ENCODE measurements at regions not wholly inside any gene's neighbourhood (a gene's known extent, or its start where the extent isn't known, plus 50 kb on each side); places are given as distances from the start of the nearest gene placed in this dataset.

GRCh38 chr1:199704231-199704630, 323.3 kb upstream of the NR5A2 start:
- Histone ChIP-seq H3K4me3 (ENCODE audit: low read length in 2 of 2) (no peak overlapping the region), H3K4me1 (ENCODE audit: insufficient read depth, low read length) (no peaks in the 10 kb centered on the region), H3K27ac (ENCODE audit: low read depth, low read length) (no peak overlapping the region), H3K36me3 (ENCODE audit: insufficient read depth, low read length) (no peaks in the 10 kb centered on the region), H3K27me3 (ENCODE audit: insufficient read depth, low read length) (no peaks in the 10 kb centered on the region), H3K9me3 (ENCODE audit: control insufficient read depth in 1 of 2, low read length in 2 of 2) (no peaks in the 10 kb centered on the region)
- peaks cover 0 to 5% (median 3%) of the 10 kb centered on the region in 4 donors for H3K4me1 Mint-ChIP-seq
- H3K27me3 Mint-ChIP-seq = peaks cover 5 to 6% of the 10 kb centered on the region in 2 donors
- no peaks in the 10 kb centered on the region for H3K36me3 Mint-ChIP-seq
- intact Hi-C loops (cut with micrococcal nuclease) = no loop called here
- H3K4me3 Mint-ChIP-seq = no peak overlapping the region
- POLR2A ChIA-PET (ENCODE audit: partially characterized antibody) = no interaction called here
- no peaks in the 10 kb centered on the region for H3K9me3 Mint-ChIP-seq
- no peak for DNase-seq
- H3K27ac Mint-ChIP-seq = no peak overlapping the region
- CTCF ChIA-PET (ENCODE audit: partially characterized antibody) = no interaction called here

DNA sequence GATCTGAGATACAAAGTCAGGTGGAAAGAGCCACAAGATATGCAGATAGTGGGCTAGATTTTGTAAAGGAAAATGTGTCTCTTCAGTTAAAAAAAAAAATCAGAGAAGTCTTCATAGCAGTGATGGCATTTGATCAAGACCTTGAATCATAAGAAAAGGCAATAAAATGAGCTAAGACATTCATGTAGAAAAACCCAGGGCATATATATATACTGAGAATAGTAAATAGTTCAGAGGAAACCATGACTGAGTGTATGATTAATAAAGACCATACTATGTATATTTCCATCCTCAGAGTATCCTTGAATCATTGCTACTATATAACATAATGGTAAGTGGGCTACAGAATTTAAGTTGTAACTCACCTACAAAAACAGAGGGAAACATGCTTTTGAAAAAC, 321.7 kb upstream of the NR5A2 start:
- H3K4me1 Mint-ChIP-seq = peaks cover 0 to 2% (median 0%) of the 10 kb centered on the region in 4 donors
- H3K4me3 ChIP-seq (ENCODE audit: low read length in 2 of 2) = no peak overlapping the region
- peaks cover 0 to under 1% of the 10 kb centered on the region in 2 donors for H3K9me3 ChIP-seq (ENCODE audit: control insufficient read depth in 1 of 2, low read length in 2 of 2)
- no peak for DNase-seq
- peaks cover 0 to 13% (median 8%) of the 10 kb centered on the region in 8 donors for H3K9me3 Mint-ChIP-seq
- no peaks in the 10 kb centered on the region for H3K36me3 ChIP-seq (ENCODE audit: insufficient read depth, low read length)
- H3K36me3 Mint-ChIP-seq = no peaks in the 10 kb centered on the region
- H3K27me3 ChIP-seq (ENCODE audit: insufficient read depth, low read length) = no peaks in the 10 kb centered on the region
- ChIA-PET POLR2A (ENCODE audit: partially characterized antibody) (no interaction called here), CTCF (ENCODE audit: partially characterized antibody) (no interaction called here)
- H3K27me3 Mint-ChIP-seq = peaks cover 5 to 6% of the 10 kb centered on the region in 2 donors
- no peaks in the 10 kb centered on the region for H3K4me1 ChIP-seq (ENCODE audit: insufficient read depth, low read length)
- no peak overlapping the region for H3K27ac ChIP-seq (ENCODE audit: low read depth, low read length)
- H3K4me3 Mint-ChIP-seq = no peak overlapping the region
- intact Hi-C loops (cut with micrococcal nuclease) = no loop called here
- H3K27ac Mint-ChIP-seq = no peak overlapping the region

- Mint-ChIP-seq H3K4me3 (no peak overlapping the region), H3K27ac (no peak overlapping the region), H3K27me3 (peaks cover 6 to 11% of the 10 kb centered on the region in 2 donors), H3K9me3 (peaks cover 0 to 25% (median 19%) of the 10 kb centered on the region in 8 donors), H3K36me3 (no peaks in the 10 kb centered on the region), H3K4me1 (no peaks in the 10 kb centered on the region)
- peaks cover 0 to 3% of the 10 kb centered on the region in 2 donors for H3K9me3 ChIP-seq (ENCODE audit: control insufficient read depth in 1 of 2, low read length in 2 of 2)
- H3K27me3 ChIP-seq (ENCODE audit: insufficient read depth, low read length) = no peaks in the 10 kb centered on the region
- H3K4me3 ChIP-seq (ENCODE audit: low read length in 2 of 2) = no peak overlapping the region
- H3K4me1 ChIP-seq (ENCODE audit: insufficient read depth, low read length) = no peaks in the 10 kb centered on the region
- POLR2A ChIA-PET (ENCODE audit: partially characterized antibody) = no interaction called here
- DNase-seq = no peak
- no peak overlapping the region for H3K27ac ChIP-seq (ENCODE audit: low read depth, low read length)
- CTCF ChIA-PET (ENCODE audit: partially characterized antibody) = no interaction called here
- intact Hi-C loops (cut with micrococcal nuclease) = no loop called here
- no peaks in the 10 kb centered on the region for H3K36me3 ChIP-seq (ENCODE audit: insufficient read depth, low read length)
These were observed 320.5 kb upstream of the NR5A2 start for GRCh38 chr1:199706826-199707606.

GRCh38 chr1:199710974-199711373, 316.5 kb upstream of the NR5A2 start:
- ChIA-PET POLR2A (ENCODE audit: partially characterized antibody) (no interaction called here), CTCF (ENCODE audit: partially characterized antibody) (no interaction called here)
- H3K4me3 ChIP-seq (ENCODE audit: low read length in 2 of 2) = no peak overlapping the region
- H3K27ac ChIP-seq (ENCODE audit: low read depth, low read length) = no peak overlapping the region
- Mint-ChIP-seq H3K27ac (no peak overlapping the region), H3K27me3 (peaks cover 7 to 14% of the 10 kb centered on the region in 2 donors), H3K4me3 (no peak overlapping the region), H3K9me3 (peaks cover 0 to 31% (median 25%) of the 10 kb centered on the region in 8 donors), H3K4me1 (no peaks in the 10 kb centered on the region), H3K36me3 (no peaks in the 10 kb centered on the region)
- peaks cover 0 to 3% of the 10 kb centered on the region in 2 donors for H3K9me3 ChIP-seq (ENCODE audit: control insufficient read depth in 1 of 2, low read length in 2 of 2)
- no peaks in the 10 kb centered on the region for H3K27me3 ChIP-seq (ENCODE audit: insufficient read depth, low read length)
- no peaks in the 10 kb centered on the region for H3K4me1 ChIP-seq (ENCODE audit: insufficient read depth, low read length)
- intact Hi-C loops (cut with micrococcal nuclease) = no loop called here
- H3K36me3 ChIP-seq (ENCODE audit: insufficient read depth, low read length) = no peaks in the 10 kb centered on the region
- DNase-seq = no peak

DNA sequence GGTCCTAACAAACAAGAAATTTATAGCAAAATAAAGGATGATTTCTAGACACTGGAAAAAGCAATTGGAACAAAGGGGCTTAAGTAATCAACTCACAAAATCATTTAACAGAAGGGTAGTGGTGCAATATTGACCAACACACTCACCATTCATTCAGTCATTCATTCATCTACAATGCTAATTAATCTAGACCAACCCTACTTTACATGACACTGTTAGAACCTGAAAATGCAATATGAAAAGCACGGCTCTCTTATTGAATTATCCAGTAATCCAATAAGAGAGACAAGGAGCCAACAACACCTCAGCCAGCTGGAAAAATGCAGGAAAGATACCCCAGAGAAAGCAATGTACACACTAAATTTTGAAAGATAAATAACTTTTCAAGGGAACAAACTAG, 310.8 kb upstream of the NR5A2 start:
- POLR2A ChIA-PET (ENCODE audit: partially characterized antibody) = no interaction called here
- H3K27ac Mint-ChIP-seq = no peak overlapping the region
- Histone ChIP-seq H3K27ac (ENCODE audit: low read depth, low read length) (no peak overlapping the region), H3K4me1 (ENCODE audit: insufficient read depth, low read length) (no peaks in the 10 kb centered on the region), H3K9me3 (ENCODE audit: control insufficient read depth in 1 of 2, low read length in 2 of 2) (no peaks in the 10 kb centered on the region), H3K27me3 (ENCODE audit: insufficient read depth, low read length) (no peaks in the 10 kb centered on the region), H3K4me3 (ENCODE audit: low read length in 2 of 2) (no peak overlapping the region), H3K36me3 (ENCODE audit: insufficient read depth, low read length) (no peaks in the 10 kb centered on the region)
- no peaks in the 10 kb centered on the region for H3K4me1 Mint-ChIP-seq
- H3K9me3 Mint-ChIP-seq = peaks cover 0 to 14% (median 6%) of the 10 kb centered on the region in 8 donors
- intact Hi-C loops (cut with micrococcal nuclease) = no loop called here
- H3K27me3 Mint-ChIP-seq = peaks cover 6 to 7% of the 10 kb centered on the region in 2 donors
- CTCF ChIA-PET (ENCODE audit: partially characterized antibody) = no interaction called here
- no peak for DNase-seq
- H3K4me3 Mint-ChIP-seq = no peak overlapping the region
- no peaks in the 10 kb centered on the region for H3K36me3 Mint-ChIP-seq

DNA sequence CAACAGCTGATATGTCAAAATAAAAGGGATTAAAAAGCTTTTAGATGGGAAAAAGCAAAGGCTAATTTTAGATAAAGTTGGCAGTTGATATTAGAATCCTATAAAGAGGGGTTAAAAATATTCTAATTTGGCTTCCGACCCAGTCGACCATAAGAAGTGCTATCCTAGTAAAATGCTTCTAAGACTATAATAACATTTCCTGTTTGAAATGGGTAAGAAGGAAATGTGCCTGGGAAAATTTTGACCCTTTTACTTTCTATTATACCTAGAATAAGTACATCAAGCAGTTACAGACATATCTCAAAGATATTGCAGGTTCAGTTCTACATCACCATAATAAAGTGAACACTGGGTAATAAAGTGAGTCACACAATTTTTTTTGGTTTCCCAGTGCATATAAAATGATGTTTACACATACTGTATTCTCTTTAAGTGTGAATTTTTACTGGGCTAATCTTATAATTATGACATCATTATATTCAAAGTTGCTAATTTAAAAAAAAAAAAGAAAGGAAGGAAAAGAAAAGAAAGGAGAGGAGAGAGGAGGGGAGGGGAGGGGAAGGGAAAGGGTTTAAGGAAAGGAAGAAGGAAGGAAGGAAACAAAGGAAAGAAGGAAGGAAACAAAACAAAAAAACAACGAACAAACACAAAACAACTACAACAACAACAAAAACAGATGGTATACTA, 308.2 kb upstream of the NR5A2 start:
- no peaks in the 10 kb centered on the region for H3K36me3 ChIP-seq (ENCODE audit: insufficient read depth, low read length)
- no peaks in the 10 kb centered on the region for H3K27me3 ChIP-seq (ENCODE audit: insufficient read depth, low read length)
- POLR2A ChIA-PET (ENCODE audit: partially characterized antibody) = no interaction called here
- no peaks in the 10 kb centered on the region for H3K36me3 Mint-ChIP-seq
- no peak overlapping the region for H3K4me3 Mint-ChIP-seq
- CTCF ChIA-PET (ENCODE audit: partially characterized antibody) = interaction anchor here (0.6 kb wide), 1 partner anchor 9 kb away, joined by 3 read pairs; no protein-coding TSS in a partner anchor
- no peak overlapping the region for H3K27ac ChIP-seq (ENCODE audit: low read depth, low read length)
- H3K9me3 ChIP-seq (ENCODE audit: control insufficient read depth in 1 of 2, low read length in 2 of 2) = no peaks in the 10 kb centered on the region
- no peak overlapping the region for H3K27ac Mint-ChIP-seq
- no peak for DNase-seq
- H3K27me3 Mint-ChIP-seq = peaks cover 1 to 7% of the 10 kb centered on the region in 2 donors
- H3K4me1 Mint-ChIP-seq = no peaks in the 10 kb centered on the region
- intact Hi-C loops (cut with micrococcal nuclease) = no loop called here
- no peaks in the 10 kb centered on the region for H3K9me3 Mint-ChIP-seq
- no peaks in the 10 kb centered on the region for H3K4me1 ChIP-seq (ENCODE audit: insufficient read depth, low read length)
- no peak overlapping the region for H3K4me3 ChIP-seq (ENCODE audit: low read length in 2 of 2)

DNA sequence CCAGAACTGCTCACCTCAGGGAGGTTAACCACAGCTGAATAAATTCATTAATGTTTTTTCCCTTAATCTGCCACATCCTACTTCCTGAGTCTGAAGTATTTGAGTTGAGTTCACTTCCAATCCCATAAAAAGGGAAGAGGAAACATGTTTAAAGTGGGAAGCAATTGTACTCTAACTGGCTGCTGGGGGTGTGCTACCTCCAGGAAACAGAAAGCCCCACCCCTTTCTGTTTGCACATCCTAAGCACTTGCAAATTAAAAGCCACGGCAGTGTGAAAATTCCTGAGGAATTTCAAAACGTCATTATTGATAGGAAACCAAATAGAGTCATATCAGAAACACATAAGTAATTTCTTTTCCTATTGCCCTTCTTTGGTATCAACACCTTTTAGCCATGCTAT, 307.0 kb upstream of the NR5A2 start:
- intact Hi-C loops (cut with micrococcal nuclease) = no loop called here
- Mint-ChIP-seq H3K4me3 (no peak overlapping the region), H3K27ac (no peak overlapping the region), H3K36me3 (no peaks in the 10 kb centered on the region), H3K4me1 (no peaks in the 10 kb centered on the region), H3K9me3 (no peaks in the 10 kb centered on the region), H3K27me3 (peaks cover 1 to 14% of the 10 kb centered on the region in 2 donors)
- Histone ChIP-seq H3K9me3 (ENCODE audit: control insufficient read depth in 1 of 2, low read length in 2 of 2) (no peaks in the 10 kb centered on the region), H3K36me3 (ENCODE audit: insufficient read depth, low read length) (no peaks in the 10 kb centered on the region), H3K27me3 (ENCODE audit: insufficient read depth, low read length) (no peaks in the 10 kb centered on the region), H3K27ac (ENCODE audit: low read depth, low read length) (no peak overlapping the region), H3K4me3 (ENCODE audit: low read length in 2 of 2) (no peak overlapping the region), H3K4me1 (ENCODE audit: insufficient read depth, low read length) (no peaks in the 10 kb centered on the region)
- ChIA-PET CTCF (ENCODE audit: partially characterized antibody) (no interaction called here), POLR2A (ENCODE audit: partially characterized antibody) (no interaction called here)
- DNase-seq = no peak
